ENCODE measurements at regions not wholly inside any gene's neighbourhood (a gene's known extent, or its start where the extent isn't known, plus 50 kb on each side); places are given as distances from the start of the nearest gene placed in this dataset.

GRCh38 chr1:189434461-189434860, 1043.2 kb downstream of the BRINP3 start:
- no peak for TF ChIP-seq CTCF (IDR thresholded peaks at IDR 0.05; ENCODE audit: low read depth, low read length, missing input control)
- no peak for TF ChIP-seq SP1 (IDR thresholded peaks at IDR 0.05)
- no peak for TF ChIP-seq RXRA (IDR thresholded peaks at IDR 0.05)

Measured in liver (tissue), 3 donors.